GM19452 (cell line): ENCODE measurements at regions not wholly inside any gene's neighbourhood (a gene's known extent, or its start where the extent isn't known, plus 50 kb on each side); places are given as distances from the start of the nearest gene placed in this dataset.
"Not testable (repeated sequence)": the region's sequence is repeated elsewhere in the genome, so short reads cannot be mapped to it uniquely, and the experiment has no call there.

Source experiments
- ATAC-seq: cut with Tn5 transposase; IDR thresholded peaks from one replicate; pipeline ENCODE4 v1.9.1; 2021; ENCODE audit not compliant: unreplicated experiment

GRCh38 chr11:79675081-79675480 lies 234.3 kb upstream of the TENM4 start:
- ATAC-seq, result no peak

- ATAC-seq, result no peak
Observed at GRCh38 chr11:79672786-79673185, 232.0 kb upstream of the TENM4 start.

GRCh38 chr11:79671401-79671800 lies 230.6 kb upstream of the TENM4 start:
- ATAC-seq, result no peak

GRCh38 chr11:79670882-79671281 lies 230.1 kb upstream of the TENM4 start:
- ATAC-seq, result no peak

- no peak for ATAC-seq
Observed at GRCh38 chr11:79668575-79668974, 227.7 kb upstream of the TENM4 start.

- no peak for ATAC-seq
Observed at GRCh38 chr11:79667380-79667779, 226.6 kb upstream of the TENM4 start.

- ATAC-seq, result no peak
Observed at GRCh38 chr11:79663017-79663416, 222.2 kb upstream of the TENM4 start.

GRCh38 chr11:79661373-79661772 lies 220.5 kb upstream of the TENM4 start:
- no peak for ATAC-seq

GRCh38 chr11:79648766-79649520 lies 208.1 kb upstream of the TENM4 start:
- no peak for ATAC-seq

GRCh38 chr11:79637219-79637618 lies 196.4 kb upstream of the TENM4 start:
- ATAC-seq, result no peak

- ATAC-seq, result no peak
Observed at GRCh38 chr11:79634905-79635304, 194.1 kb upstream of the TENM4 start.

- ATAC-seq, result no peak
Observed at GRCh38 chr11:79627281-79627680, 186.5 kb upstream of the TENM4 start.

GRCh38 chr11:79626135-79627075 lies 185.6 kb upstream of the TENM4 start:
- ATAC-seq, result peak; percentile 55

- ATAC-seq, result no peak
Observed at GRCh38 chr11:79623375-79623774, 182.5 kb upstream of the TENM4 start.

GRCh38 chr11:79617561-79617960 lies 176.7 kb upstream of the TENM4 start:
- ATAC-seq, result no peak

GRCh38 chr11:79616392-79616851 lies 175.6 kb upstream of the TENM4 start:
- ATAC-seq, result no peak

GRCh38 chr11:79615425-79615824 lies 174.6 kb upstream of the TENM4 start:
- ATAC-seq, result no peak

- no peak for ATAC-seq
Observed at GRCh38 chr11:79610678-79611077, 169.8 kb upstream of the TENM4 start.

GRCh38 chr11:79610139-79610538 lies 169.3 kb upstream of the TENM4 start:
- no peak for ATAC-seq

GRCh38 chr11:79609511-79609910 lies 168.7 kb upstream of the TENM4 start:
- ATAC-seq, result no peak

GRCh38 chr11:79606461-79606860 lies 165.6 kb upstream of the TENM4 start:
- not testable (repeated sequence) for ATAC-seq

- ATAC-seq, result no peak
Observed at GRCh38 chr11:79600711-79601110, 159.9 kb upstream of the TENM4 start.
